Inferior parietal cortex (tissue), 1 donor: ENCODE measurements at regions not wholly inside any gene's neighbourhood (a gene's known extent, or its start where the extent isn't known, plus 50 kb on each side); places are given as distances from the start of the nearest gene placed in this dataset.
A peak's percentile ranks its signal among the peaks of the same experiment; 100 is the strongest.

ENCODE experiments used
- DNase-seq: peaks from one replicate; pipeline ENCODE4 v3.0.0-alpha.2; 2016; ENCODE audit errors: extremely low spot score

DNA sequence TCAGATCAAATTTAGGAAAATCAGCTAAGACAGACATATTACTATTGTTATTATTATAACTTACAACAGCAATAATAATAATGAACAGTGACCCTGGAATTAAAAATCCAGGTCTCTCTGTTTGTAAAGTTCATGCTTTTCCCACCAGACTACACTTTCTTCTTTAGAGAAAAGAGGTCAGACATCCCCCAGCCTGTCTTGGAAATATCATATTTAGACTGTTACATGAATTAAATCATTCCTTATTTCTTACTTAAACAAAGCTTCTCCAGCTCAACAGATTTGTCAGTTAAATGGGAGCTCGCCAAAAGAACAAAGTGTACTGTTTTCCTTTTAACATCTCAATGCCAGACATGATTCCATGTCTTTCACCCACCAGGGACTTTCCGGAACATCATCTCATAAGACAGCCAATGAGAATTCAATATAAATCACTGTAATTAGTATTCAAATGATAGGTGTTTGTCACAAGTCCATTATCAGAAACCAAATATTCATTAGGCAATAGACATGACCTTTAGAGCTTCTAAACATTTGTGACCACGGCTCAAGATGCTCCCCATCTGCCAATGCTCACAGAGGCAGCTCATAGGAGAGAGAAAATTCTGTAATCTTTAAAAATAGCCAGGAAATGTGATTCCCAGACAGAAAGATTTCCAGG, 351.9 kb downstream of the ENC1 start:
- peak; percentile 63 for DNase-seq

DNA sequence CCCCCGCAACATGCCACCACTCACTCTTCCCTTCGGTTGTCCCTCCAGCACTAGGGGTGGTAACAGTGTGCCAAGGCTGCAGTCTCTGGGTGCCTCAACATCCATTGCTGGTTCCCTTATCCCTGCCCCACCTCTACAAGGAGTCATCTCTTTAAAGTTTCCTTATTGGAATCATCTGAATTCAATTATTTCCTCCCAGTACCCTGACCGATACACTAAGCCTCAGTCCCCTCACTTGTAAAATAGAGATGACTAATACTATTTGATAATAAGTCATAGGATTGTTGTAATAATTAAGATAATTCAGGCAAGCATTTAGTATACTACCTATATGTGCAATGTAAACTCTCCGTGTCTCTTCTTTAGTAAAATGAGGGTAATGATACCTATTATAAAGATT, 352.5 kb downstream of the ENC1 start:
- DNase-seq, result no peak

- DNase-seq, result no peak
These were observed 353.5 kb downstream of the ENC1 start for GRCh38 chr5:74286734-74287695.

GRCh38 chr5:74285675-74286280, 354.8 kb downstream of the ENC1 start:
- peak; percentile 35 for DNase-seq

- no peak for DNase-seq
These were observed 358.0 kb downstream of the ENC1 start for GRCh38 chr5:74282490-74282889.

- no peak for DNase-seq
These were observed 359.4 kb downstream of the ENC1 start for GRCh38 chr5:74281166-74281565.

GRCh38 chr5:74280306-74280705, 360.2 kb downstream of the ENC1 start:
- no peak for DNase-seq

- no peak for DNase-seq
These were observed 361.3 kb downstream of the ENC1 start for GRCh38 chr5:74279244-74279643.

- DNase-seq, result no peak
These were observed 363.1 kb downstream of the ENC1 start for GRCh38 chr5:74277418-74277817.

DNA sequence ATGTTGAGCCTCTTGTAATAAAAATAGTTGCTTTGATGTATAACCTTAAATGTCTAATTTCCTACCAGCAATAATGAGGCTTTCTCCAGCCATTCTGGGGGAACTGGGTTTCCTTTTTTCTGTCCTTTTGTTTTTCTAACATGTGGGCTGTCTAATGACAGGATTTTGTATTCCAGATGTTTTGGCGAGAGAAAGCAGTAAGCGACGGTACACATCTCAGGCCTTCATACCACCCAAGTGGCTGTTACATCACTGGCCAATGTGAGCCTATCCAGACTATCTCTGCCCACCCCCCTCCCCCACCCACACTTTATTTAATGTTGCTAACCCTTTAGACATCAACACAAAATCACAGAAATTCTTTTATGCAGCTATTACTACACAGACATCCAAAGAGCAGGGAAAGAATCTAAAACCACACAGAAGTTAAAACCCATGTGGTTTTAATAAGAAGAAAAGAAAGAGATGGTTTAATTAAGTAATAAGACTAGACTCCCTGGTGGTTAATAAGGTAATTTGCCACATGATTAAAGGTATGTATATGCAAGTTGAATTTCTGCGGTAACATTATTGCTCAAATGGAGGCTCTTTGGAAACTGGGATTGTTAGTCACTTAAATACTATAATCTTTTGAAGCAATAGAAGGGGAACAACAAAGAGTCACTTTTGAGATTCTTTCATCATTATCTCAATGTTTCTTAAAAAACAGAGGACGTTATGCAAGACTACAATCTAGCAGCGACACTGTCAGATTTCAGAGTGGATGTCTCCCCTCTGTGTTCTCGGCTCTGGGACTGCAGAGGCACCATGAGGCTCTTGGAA, 365.1 kb downstream of the ENC1 start:
- no peak for DNase-seq

GRCh38 chr5:74274326-74274725, 366.2 kb downstream of the ENC1 start:
- DNase-seq, result no peak

- no peak for DNase-seq
These were observed 367.6 kb downstream of the ENC1 start for GRCh38 chr5:74272831-74273451.

GRCh38 chr5:74272024-74272775, 368.3 kb downstream of the ENC1 start:
- no peak for DNase-seq

GRCh38 chr5:74268297-74268696, 372.2 kb downstream of the ENC1 start:
- no peak for DNase-seq

DNA sequence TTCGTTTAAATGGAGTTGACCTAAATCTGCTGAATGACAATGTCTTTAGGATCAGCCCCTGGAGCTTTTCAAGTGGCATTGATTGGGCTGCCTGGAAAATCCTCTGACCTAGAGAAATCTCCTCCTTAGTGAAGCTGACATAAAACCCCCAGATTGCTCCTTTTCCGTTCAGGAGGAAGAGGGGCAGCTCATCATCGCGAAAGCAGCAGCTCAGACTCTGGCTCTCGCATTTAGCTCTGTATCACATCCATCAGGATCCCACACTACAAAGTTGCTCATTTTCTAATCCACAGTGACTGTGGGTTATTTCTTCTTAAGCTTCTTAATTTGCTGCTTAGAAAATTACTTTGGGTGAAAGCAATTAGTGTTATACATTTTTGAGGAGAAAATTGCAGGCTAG, 373.7 kb downstream of the ENC1 start:
- no peak for DNase-seq

GRCh38 chr5:74266132-74266531, 374.4 kb downstream of the ENC1 start:
- no peak for DNase-seq

- DNase-seq, result no peak
These were observed 377.9 kb downstream of the ENC1 start for GRCh38 chr5:74262544-74263207.

DNA sequence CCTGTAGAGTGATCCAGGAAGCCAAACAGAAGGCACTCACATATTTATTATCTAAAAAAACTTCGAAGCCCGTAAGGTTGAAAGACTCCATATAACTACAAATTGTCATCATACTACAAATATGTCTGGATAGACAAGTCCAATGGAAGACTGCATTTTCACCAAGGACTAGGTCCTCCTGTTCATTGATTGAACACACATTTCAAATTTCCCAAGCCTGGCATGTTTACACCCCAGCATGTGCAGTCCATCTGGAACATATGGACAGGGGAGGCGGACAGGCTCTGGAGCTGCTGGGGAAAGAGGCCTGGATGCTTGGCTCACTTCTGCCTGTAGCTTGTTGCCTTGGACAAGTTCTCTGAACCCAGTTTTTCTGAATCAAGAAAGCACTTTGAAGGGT, 378.7 kb downstream of the ENC1 start:
- no peak for DNase-seq

- DNase-seq, result no peak
These were observed 379.1 kb downstream of the ENC1 start for GRCh38 chr5:74261421-74261820.

GRCh38 chr5:74259572-74259971, 381.0 kb downstream of the ENC1 start:
- no peak for DNase-seq
